H1 (cell line): ENCODE measurements at regions not wholly inside any gene's neighbourhood (a gene's known extent, or its start where the extent isn't known, plus 50 kb on each side); places are given as distances from the start of the nearest gene placed in this dataset.
A peak's percentile ranks its signal among the peaks of the same experiment; 100 is the strongest.

Experiments used
- CTCF ChIA-PET: fragments of 300-600 bp; sonication (Branson Sonifier 250); formaldehyde crosslinking; loops from one replicate; lab custom pipeline; 2021; ENCODE audit not compliant: partially characterized antibody; lab: Charles Lee
- POLR2A ChIA-PET: fragments of 300-600 bp; sonication (Branson Sonifier 250); formaldehyde crosslinking; loops from one replicate; lab custom pipeline; 2021; ENCODE audit warnings: inconsistent platforms; ENCODE audit not compliant: partially characterized antibody; lab: Charles Lee
- DNase-seq, 2 experiments: peaks; one replicate each; pipeline versions ENCODE4 v3.0.0 to v3.0.0-alpha.2; 2010 to 2022; ENCODE audit warnings: low spot score in 2 of 2, low read depth in 1 of 2, mixed read lengths in 1 of 2
- FAIRE-seq: peaks from 2 replicates; lab custom pipeline; 2011; peaks lifted over from hg19 to GRCh38; lab: Jason Lieb, UNC
- H2AFZ ChIP-seq: 2 replicates; pipeline ENCODE4 v1.8.1; 2012; ENCODE audit warnings: low read length, inconsistent platforms
- H2AK5ac ChIP-seq: 2 replicates; pipeline ENCODE4 v1.6.1; 2013; ENCODE audit warnings: low read depth, low read length
- H2BK120ac ChIP-seq: replicated peaks from 2 replicates; pipeline ENCODE3; 2013; ENCODE audit warnings: low read depth, low read length, inconsistent platforms
- H2BK12ac ChIP-seq: 2 replicates; pipeline ENCODE4 v1.6.1; 2013; ENCODE audit warnings: low read depth, low read length
- H2BK15ac ChIP-seq: 2 replicates; pipeline ENCODE4 v1.6.1; 2013; ENCODE audit warnings: low read length
- H2BK20ac ChIP-seq: 2 replicates; pipeline ENCODE4 v1.6.1; 2013; ENCODE audit warnings: low read length
- H2BK5ac ChIP-seq: 2 replicates; pipeline ENCODE4 v1.6.1; 2013; ENCODE audit warnings: low read depth, low read length
- H3K14ac ChIP-seq: 2 replicates; pipeline ENCODE4 v1.6.1; 2013; ENCODE audit warnings: inconsistent platforms; ENCODE audit not compliant: insufficient read length
- H3K18ac ChIP-seq: 2 replicates; pipeline ENCODE4 v1.6.1; 2013; ENCODE audit warnings: low read length; ENCODE audit errors: extremely low read depth
- H3K23ac ChIP-seq: 2 replicates; pipeline ENCODE4 v1.6.1; 2013; ENCODE audit warnings: inconsistent platforms; ENCODE audit not compliant: insufficient read length
- H3K23me2 ChIP-seq: 2 replicates; pipeline ENCODE4 v1.6.1; 2013; ENCODE audit warnings: low read depth, low read length
- H3K27ac ChIP-seq: 2 replicates; pipeline ENCODE4 v1.6.1; 2011; ENCODE audit warnings: low read depth, low read length, inconsistent platforms
- H3K27me3 ChIP-seq, 4 experiments: replicated peaks in 1 of 4; 1 replicate in 1 of 4; 2 replicates in 3 of 4; pipeline versions ENCODE4 v1.6.1 to v1.8.1; 2011 to 2013; ENCODE audit warnings: low read length in 3 of 4, mild to moderate bottlenecking in 3 of 4, inconsistent platforms in 2 of 4, mixed read lengths in 2 of 4, moderate library complexity in 1 of 4; ENCODE audit not compliant: control insufficient read depth in 3 of 4, insufficient read depth in 3 of 4; ENCODE audit errors: extremely low read depth in 1 of 4
- H3K36me3 ChIP-seq, 4 experiments: 2 replicates each; pipeline versions ENCODE4 v1.6.1 to v1.8.1; 2011 to 2013; ENCODE audit warnings: mild to moderate bottlenecking in 4 of 4, low read length in 3 of 4, moderate library complexity in 2 of 4, control low read depth in 1 of 4, inconsistent platforms in 1 of 4; ENCODE audit not compliant: insufficient read depth in 4 of 4, control insufficient read depth in 2 of 4
- H3K4ac ChIP-seq: replicated peaks from 2 replicates; pipeline ENCODE3; 2013; ENCODE audit warnings: low read length, low read depth, mixed read lengths, inconsistent platforms; ENCODE audit not compliant: insufficient read length
- H3K4me1 ChIP-seq, 4 experiments: replicated peaks in 1 of 4; 1 replicate in 1 of 4; 2 replicates in 3 of 4; pipeline versions ENCODE4 v1.6.1 to v1.8.1; 2011 to 2013; ENCODE audit warnings: low read length in 3 of 4, inconsistent platforms in 2 of 4, mixed read lengths in 1 of 4; ENCODE audit not compliant: insufficient read depth in 4 of 4, control insufficient read depth in 3 of 4
- H3K4me2 ChIP-seq, 2 experiments: 2 replicates each; pipeline versions ENCODE4 v1.6.1 to v1.8.1; 2011 to 2013; ENCODE audit warnings: low read depth in 2 of 2, low read length in 2 of 2, control low read depth in 1 of 2, inconsistent platforms in 1 of 2, mild to moderate bottlenecking in 1 of 2; ENCODE audit not compliant: insufficient read depth in 1 of 2
- H3K4me3 ChIP-seq, 4 experiments: fragments of 200-600, 300-600 bp in 1 of 4; sonication (generic), shearing (Covaris generic), sonication (Bioruptor Twin) in 1 of 4; 2 replicates each; pipeline versions ENCODE4 v1.5.1 to v1.8.1; 2011 to 2016; ENCODE audit warnings: low read length in 4 of 4, low read depth in 3 of 4, control low read depth in 2 of 4, inconsistent platforms in 2 of 4, mild to moderate bottlenecking in 2 of 4, mixed read lengths in 1 of 4, moderate library complexity in 1 of 4; ENCODE audit not compliant: insufficient read depth in 2 of 4; ENCODE audit errors: extremely low read depth in 1 of 4
- H3K56ac ChIP-seq: replicated peaks from 2 replicates; pipeline ENCODE3; 2013; ENCODE audit warnings: low read depth, mild to moderate bottlenecking, mixed read lengths, low read length, inconsistent platforms; ENCODE audit not compliant: insufficient read length
- H3K79me1 ChIP-seq: 2 replicates; pipeline ENCODE4 v1.6.1; 2013; ENCODE audit warnings: low read depth, low read length, control low read depth
- H3K79me2 ChIP-seq, 2 experiments: 2 replicates each; pipeline versions ENCODE4 v1.6.1 to v1.8.1; 2012 to 2013; ENCODE audit warnings: low read length in 2 of 2, mild to moderate bottlenecking in 2 of 2, inconsistent platforms in 1 of 2; ENCODE audit not compliant: insufficient read depth in 2 of 2, control insufficient read depth in 1 of 2
- H3K9ac ChIP-seq, 4 experiments: replicated peaks in 1 of 4; 1 replicate in 1 of 4; 2 replicates in 3 of 4; pipeline versions ENCODE4 v1.6.1 to v1.8.1; 2011 to 2013; ENCODE audit warnings: low read depth in 3 of 4, low read length in 3 of 4, control low read depth in 2 of 4, mild to moderate bottlenecking in 2 of 4, moderate library complexity in 2 of 4, inconsistent platforms in 1 of 4; ENCODE audit errors: extremely low read depth in 1 of 4
- H3K9me3 ChIP-seq, 2 experiments: 2 replicates each; pipeline versions ENCODE4 v1.6.1 to v1.8.1; 2012 to 2013; ENCODE audit warnings: mild to moderate bottlenecking in 2 of 2, moderate library complexity in 2 of 2, control low read depth in 1 of 2, inconsistent platforms in 1 of 2, low read depth in 1 of 2, low read length in 1 of 2, mixed read lengths in 1 of 2; ENCODE audit not compliant: insufficient read depth in 2 of 2
- H4K20me1 ChIP-seq, 2 experiments: replicated peaks in 1 of 2; 2 replicates each; pipeline versions ENCODE3 to v1.8.1; 2011 to 2013; ENCODE audit warnings: inconsistent platforms in 2 of 2, low read length in 2 of 2, mild to moderate bottlenecking in 1 of 2; ENCODE audit not compliant: insufficient read depth in 2 of 2, control insufficient read depth in 1 of 2
- H4K5ac ChIP-seq: 2 replicates; pipeline ENCODE4 v1.6.1; 2013; ENCODE audit warnings: low read length, low read depth, mixed read lengths, inconsistent platforms; ENCODE audit not compliant: insufficient read length
- H4K8ac ChIP-seq: 2 replicates; pipeline ENCODE4 v1.8.0; 2013; ENCODE audit warnings: mild to moderate bottlenecking, moderate library complexity, low read length, inconsistent platforms; ENCODE audit not compliant: insufficient read depth; ENCODE audit errors: extremely low read depth
- H4K91ac ChIP-seq: replicated peaks from 2 replicates; pipeline ENCODE3; 2013; ENCODE audit warnings: low read length, mixed read lengths, inconsistent platforms; ENCODE audit not compliant: insufficient read length
- WGBS, 2 experiments: shearing (Covaris generic) in 1 of 2; methylation state at CpG; one replicate each; pipeline versions ENCODE4 v1.1.6 to v1.1.7; 2013 to 2015; ENCODE audit warnings: low lambda C conversion rate in 2 of 2, mixed read lengths in 2 of 2, inconsistent platforms in 1 of 2, low coverage in 1 of 2, missing lambda C conversion rate in 1 of 2; ENCODE audit not compliant: insufficient replicate concordance in 2 of 2, insufficient coverage in 1 of 2, insufficient read length in 1 of 2; ENCODE audit errors: extremely low coverage in 1 of 2, missing lambda C conversion rate in 1 of 2; 5-methylcytosine and 5-hydroxymethylcytosine counted together

- Histone ChIP-seq H2BK20ac (no peak overlapping the region), H2BK15ac (no peak overlapping the region; the same call in 1 of the 2 replicates), H4K20me1 (no peaks in the 10 kb centered on the region), H3K23ac (no peak overlapping the region), H4K5ac (no peak overlapping the region), H2AK5ac (no peak overlapping the region), H2AFZ (peak overlapping the region; percentile 76), H3K36me3 (no peaks in the 10 kb centered on the region), H3K4me3 (no peak overlapping the region), H3K14ac (no peak overlapping the region), H3K9me3 (no peaks in the 10 kb centered on the region), H3K9ac (no peak overlapping the region), H3K4ac (no peak overlapping the region), H4K8ac (no peak overlapping the region), H2BK12ac (no peak overlapping the region), H3K23me2 (no peaks in the 10 kb centered on the region), H3K27me3 (no peaks in the 10 kb centered on the region), H3K18ac (no peak overlapping the region), H3K79me2 (no peaks in the 10 kb centered on the region), H3K56ac (no peak overlapping the region), H3K27ac (no peak overlapping the region), H3K4me2 (no peak overlapping the region), H3K79me1 (no peaks in the 10 kb centered on the region), H4K91ac (no peak overlapping the region), H2BK120ac (no peak overlapping the region), H2BK5ac (no peak overlapping the region), H3K4me1 (no peaks in the 10 kb centered on the region; a peak in 1 of 7 replicates)
- no peak for FAIRE-seq
- 72% methylated on average over 1 of the region's 1 CpG; no CpG with 5 or more reads in 1 of the 2 experiments for WGBS, 2 experiments
- CTCF ChIA-PET = interaction anchor here (0.5 to 1.3 kb wide), 3 partner anchors 37 to 157 kb away, joined by 3 to 7 read pairs (median 4); no protein-coding TSS in a partner anchor
- no peak for DNase-seq
- POLR2A ChIA-PET = no interaction called here
These were observed 514.7 kb downstream of the NUF2 start for GRCh38 chr1:163836481-163836880.
